Neutrophil (primary cell): ENCODE measurements at regions not wholly inside any gene's neighbourhood (a gene's known extent, or its start where the extent isn't known, plus 50 kb on each side); places are given as distances from the start of the nearest gene placed in this dataset.

Experiments
- H3K27ac ChIP-seq: fragments of 200-600 bp; sonication (generic); 2 replicates; pipeline ENCODE4 v1.5.1; 2016; ENCODE audit warnings: mild to moderate bottlenecking, moderate library complexity
- H3K27me3 ChIP-seq: fragments of 200-600 bp; sonication (generic); 2 replicates; pipeline ENCODE4 v1.6.0; 2016; ENCODE audit warnings: mild to moderate bottlenecking
- H3K36me3 ChIP-seq: fragments of 200-600 bp; sonication (generic); 2 replicates; pipeline ENCODE4 v1.5.1; 2017
- H3K4me1 ChIP-seq, 2 experiments: fragments of 200-600 bp in 1 of 2; sonication (generic) in 1 of 2; 1 replicate in 1 of 2; 2 replicates in 1 of 2; pipeline versions ENCODE4 v1.5.1 to v1.6.1; 2013 to 2016; ENCODE audit warnings: low read depth in 1 of 2, low read length in 1 of 2, mild to moderate bottlenecking in 1 of 2, moderate library complexity in 1 of 2; ENCODE audit not compliant: control insufficient read depth in 1 of 2, insufficient read depth in 1 of 2
- H3K4me3 ChIP-seq, 2 experiments: fragments of 200-600 bp in 1 of 2; sonication (generic) in 1 of 2; 1 replicate in 1 of 2; 2 replicates in 1 of 2; pipeline ENCODE4 v1.5.1; 2013 to 2016; ENCODE audit warnings: low read depth in 1 of 2, low read length in 1 of 2, mild to moderate bottlenecking in 1 of 2, moderate library complexity in 1 of 2
- H3K9me3 ChIP-seq: fragments of 200-600 bp; sonication (generic); 2 replicates; pipeline ENCODE4 v1.5.1; 2016
- CTCF ChIP-seq: fragments of 200-600 bp; sonication (generic); IDR thresholded peaks from 2 replicates; pipeline ENCODE4 v1.5.1; 2016; ENCODE audit warnings: antibody characterized with exemption

GRCh38 chr1:47551971-47552528 lies 114.2 kb downstream of the FOXD2 start:
- H3K36me3 ChIP-seq, result no peaks in the 10 kb centered on the region
- peaks cover 11% of the 10 kb centered on the region for H3K27me3 ChIP-seq
- no peak for TF ChIP-seq CTCF
- no peaks in the 10 kb centered on the region for H3K9me3 ChIP-seq
- no peaks in the 10 kb centered on the region for H3K4me1 ChIP-seq
- no peak overlapping the region for H3K27ac ChIP-seq
- H3K4me3 ChIP-seq, result no peak overlapping the region

GRCh38 chr1:47554082-47554481 lies 116.2 kb downstream of the FOXD2 start:
- H3K36me3 ChIP-seq, result no peaks in the 10 kb centered on the region
- no peak overlapping the region for H3K27ac ChIP-seq
- H3K4me3 ChIP-seq, result no peak overlapping the region
- H3K27me3 ChIP-seq, result peaks cover 15% of the 10 kb centered on the region
- no peak for TF ChIP-seq CTCF
- no peaks in the 10 kb centered on the region for H3K4me1 ChIP-seq
- no peaks in the 10 kb centered on the region for H3K9me3 ChIP-seq

GRCh38 chr1:47554901-47555300 lies 117.1 kb downstream of the FOXD2 start:
- no peak for TF ChIP-seq CTCF
- H3K4me1 ChIP-seq, result no peaks in the 10 kb centered on the region
- no peaks in the 10 kb centered on the region for H3K9me3 ChIP-seq
- no peak overlapping the region for H3K27ac ChIP-seq
- peaks cover 15% of the 10 kb centered on the region for H3K27me3 ChIP-seq
- H3K4me3 ChIP-seq, result no peak overlapping the region
- no peaks in the 10 kb centered on the region for H3K36me3 ChIP-seq

- Histone ChIP-seq H3K27me3 (peaks cover 15% of the 10 kb centered on the region), H3K4me3 (no peak overlapping the region), H3K27ac (no peak overlapping the region), H3K4me1 (no peaks in the 10 kb centered on the region), H3K36me3 (no peaks in the 10 kb centered on the region), H3K9me3 (no peaks in the 10 kb centered on the region)
- TF ChIP-seq CTCF, result no peak
These were observed 117.5 kb downstream of the FOXD2 start for GRCh38 chr1:47555306-47555705.

- no peak for TF ChIP-seq CTCF
- Histone ChIP-seq H3K27ac (no peak overlapping the region), H3K4me3 (no peak overlapping the region), H3K4me1 (no peaks in the 10 kb centered on the region), H3K9me3 (no peaks in the 10 kb centered on the region), H3K36me3 (no peaks in the 10 kb centered on the region), H3K27me3 (peaks cover 15% of the 10 kb centered on the region)
These were observed 118.2 kb downstream of the FOXD2 start for GRCh38 chr1:47555841-47556560.
